Hepatocyte (in vitro differentiated cells): ENCODE measurements at regions not wholly inside any gene's neighbourhood (a gene's known extent, or its start where the extent isn't known, plus 50 kb on each side); places are given as distances from the start of the nearest gene placed in this dataset.

Experiments
- DNase-seq: peaks from one replicate; pipeline ENCODE4 v3.0.0-alpha.2; 2016; ENCODE audit warnings: low spot score
- H2AFZ ChIP-seq: fragments of 200-600 bp; sonication (generic); 2 replicates; pipeline ENCODE4 v1.6.0; 2016; ENCODE audit warnings: antibody characterized with exemption, mild to moderate bottlenecking
- H3K27ac ChIP-seq: fragments of 200-600 bp; sonication (generic); 2 replicates; pipeline ENCODE4 v1.5.1; 2016; ENCODE audit warnings: mild to moderate bottlenecking
- H3K27me3 ChIP-seq: fragments of 200-600 bp; sonication (generic); 2 replicates; pipeline ENCODE4 v1.6.1; 2016
- H3K36me3 ChIP-seq: fragments of 200-600 bp; sonication (generic); replicated peaks from 2 replicates; pipeline ENCODE4 v1.5.1; 2016; ENCODE audit warnings: low read depth; ENCODE audit not compliant: insufficient read depth
- H3K4me1 ChIP-seq: fragments of 200-600 bp; sonication (generic); 2 replicates; pipeline ENCODE4 v1.5.1; 2016; ENCODE audit warnings: mild to moderate bottlenecking, moderate library complexity; ENCODE audit not compliant: insufficient read depth
- H3K4me2 ChIP-seq: fragments of 200-600 bp; sonication (generic); 2 replicates; pipeline ENCODE4 v1.6.0; 2016
- H3K4me3 ChIP-seq: fragments of 200-600 bp; sonication (generic); 2 replicates; pipeline ENCODE4 v1.5.1; 2016; ENCODE audit warnings: mild to moderate bottlenecking
- H3K79me2 ChIP-seq: fragments of 200-600 bp; sonication (generic); 2 replicates; pipeline ENCODE4 v1.6.0; 2017; ENCODE audit warnings: mild to moderate bottlenecking
- H3K9me2 ChIP-seq: fragments of 200-600 bp; sonication (generic); replicated peaks from 2 replicates; pipeline ENCODE4 v1.6.0; 2017; ENCODE audit warnings: mild to moderate bottlenecking; ENCODE audit not compliant: insufficient read depth
- H3K9me3 ChIP-seq: fragments of 200-600 bp; sonication (generic); 2 replicates; pipeline ENCODE4 v1.5.1; 2016; ENCODE audit warnings: low read depth, mild to moderate bottlenecking
- H4K20me1 ChIP-seq: fragments of 200-600 bp; sonication (generic); 2 replicates; pipeline ENCODE4 v1.6.0; 2016; ENCODE audit warnings: mild to moderate bottlenecking; ENCODE audit not compliant: insufficient read depth, poor library complexity, severe bottlenecking
- EZH2 ChIP-seq: fragments of 200-600 bp; sonication (generic); IDR thresholded peaks from 2 replicates; pipeline ENCODE4 v1.6.1; 2016; ENCODE audit warnings: antibody characterized with exemption, mild to moderate bottlenecking, borderline replicate concordance
- EZH2phosphoT487 ChIP-seq: fragments of 200-600 bp; sonication (generic); IDR thresholded peaks from one replicate; pipeline ENCODE4 v1.6.1; 2018; ENCODE audit warnings: antibody characterized with exemption, mild to moderate bottlenecking, low read depth, moderate library complexity; ENCODE audit not compliant: unreplicated experiment, severe bottlenecking
- WGBS: methylation state at CpG from one replicate; pipeline ENCODE4 v1.1.6; 2016; ENCODE audit warnings: low lambda C conversion rate; ENCODE audit errors: missing lambda C conversion rate; 5-methylcytosine and 5-hydroxymethylcytosine counted together
- TF ChIP-seq, protein P1 (sequence below): fragments of 200-600 bp; sonication (generic); IDR thresholded peaks from 2 replicates; pipeline ENCODE4 v1.5.1; 2016; ENCODE audit warnings: antibody characterized with exemption, mild to moderate bottlenecking; ENCODE audit not compliant: poor library complexity

DNA sequence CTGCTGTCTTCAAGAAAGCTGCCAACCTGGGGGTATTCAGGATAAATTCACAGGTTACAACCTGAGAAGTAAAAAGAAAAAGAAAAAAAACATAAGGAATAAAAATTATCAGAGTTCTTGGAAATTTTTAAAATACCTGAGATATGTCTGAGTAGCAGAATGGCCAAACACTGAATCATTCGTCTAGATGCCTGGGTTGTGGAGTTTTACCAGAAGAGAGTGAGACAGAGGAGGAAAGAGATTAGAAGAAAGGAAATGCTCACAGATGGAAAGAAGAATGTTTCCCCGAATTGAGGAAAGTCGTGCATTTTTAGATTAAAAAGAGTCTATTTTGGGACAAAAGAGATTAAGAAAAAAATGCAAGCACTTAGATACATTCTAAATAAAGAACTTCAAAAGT, 1026.7 kb downstream of the TBC1D22A start:
- DNase-seq: no peak
- Histone ChIP-seq H2AFZ (no peak overlapping the region), H4K20me1 (no peaks in the 10 kb centered on the region), H3K79me2 (no peaks in the 10 kb centered on the region), H3K4me2 (no peak overlapping the region), H3K4me3 (no peak overlapping the region), H3K9me3 (no peaks in the 10 kb centered on the region), H3K9me2 (no peaks in the 10 kb centered on the region), H3K27me3 (no peaks in the 10 kb centered on the region), H3K27ac (no peak overlapping the region), H3K4me1 (no peaks in the 10 kb centered on the region), H3K36me3 (no peaks in the 10 kb centered on the region)
- TF ChIP-seq EZH2phosphoT487 (no peak), EZH2 (no peak)
- TF ChIP-seq, protein P1, sequence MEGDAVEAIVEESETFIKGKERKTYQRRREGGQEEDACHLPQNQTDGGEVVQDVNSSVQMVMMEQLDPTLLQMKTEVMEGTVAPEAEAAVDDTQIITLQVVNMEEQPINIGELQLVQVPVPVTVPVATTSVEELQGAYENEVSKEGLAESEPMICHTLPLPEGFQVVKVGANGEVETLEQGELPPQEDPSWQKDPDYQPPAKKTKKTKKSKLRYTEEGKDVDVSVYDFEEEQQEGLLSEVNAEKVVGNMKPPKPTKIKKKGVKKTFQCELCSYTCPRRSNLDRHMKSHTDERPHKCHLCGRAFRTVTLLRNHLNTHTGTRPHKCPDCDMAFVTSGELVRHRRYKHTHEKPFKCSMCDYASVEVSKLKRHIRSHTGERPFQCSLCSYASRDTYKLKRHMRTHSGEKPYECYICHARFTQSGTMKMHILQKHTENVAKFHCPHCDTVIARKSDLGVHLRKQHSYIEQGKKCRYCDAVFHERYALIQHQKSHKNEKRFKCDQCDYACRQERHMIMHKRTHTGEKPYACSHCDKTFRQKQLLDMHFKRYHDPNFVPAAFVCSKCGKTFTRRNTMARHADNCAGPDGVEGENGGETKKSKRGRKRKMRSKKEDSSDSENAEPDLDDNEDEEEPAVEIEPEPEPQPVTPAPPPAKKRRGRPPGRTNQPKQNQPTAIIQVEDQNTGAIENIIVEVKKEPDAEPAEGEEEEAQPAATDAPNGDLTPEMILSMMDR: no peak
- WGBS: 52% methylated on average over 3 of the region's 3 CpGs

DNA sequence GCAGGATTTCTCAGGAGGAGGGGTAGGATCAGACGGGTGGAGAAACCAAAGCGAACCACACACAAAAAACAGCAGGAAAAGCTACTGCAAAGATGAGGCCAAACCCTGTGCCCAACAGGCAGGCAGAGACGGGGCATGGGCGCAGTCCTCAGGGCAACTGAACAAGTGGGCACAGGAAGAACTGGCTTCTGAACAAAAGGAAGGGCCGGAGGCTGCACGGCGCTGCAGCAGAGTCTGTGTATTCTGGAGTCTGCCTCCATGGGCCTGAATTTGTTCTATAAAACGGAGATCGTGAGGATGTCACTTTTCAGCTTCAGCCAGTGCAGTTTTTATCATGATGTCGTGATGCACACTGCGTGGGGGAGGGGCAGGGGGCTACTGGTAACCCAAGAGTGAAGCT, 1026.0 kb downstream of the TBC1D22A start:
- TF ChIP-seq, protein P1: no peak
- TF ChIP-seq EZH2 (no peak), EZH2phosphoT487 (no peak)
- H3K4me3 ChIP-seq: no peak overlapping the region
- no peak for DNase-seq
- no peaks in the 10 kb centered on the region for H3K9me3 ChIP-seq
- no peak overlapping the region for H3K4me2 ChIP-seq
- WGBS: 84% methylated on average over 11 of the region's 11 CpGs
- no peaks in the 10 kb centered on the region for H3K9me2 ChIP-seq
- no peak overlapping the region for H2AFZ ChIP-seq
- no peaks in the 10 kb centered on the region for H3K27me3 ChIP-seq
- H3K36me3 ChIP-seq: no peaks in the 10 kb centered on the region
- no peaks in the 10 kb centered on the region for H3K4me1 ChIP-seq
- H3K79me2 ChIP-seq: no peaks in the 10 kb centered on the region
- no peaks in the 10 kb centered on the region for H4K20me1 ChIP-seq
- no peak overlapping the region for H3K27ac ChIP-seq

DNA sequence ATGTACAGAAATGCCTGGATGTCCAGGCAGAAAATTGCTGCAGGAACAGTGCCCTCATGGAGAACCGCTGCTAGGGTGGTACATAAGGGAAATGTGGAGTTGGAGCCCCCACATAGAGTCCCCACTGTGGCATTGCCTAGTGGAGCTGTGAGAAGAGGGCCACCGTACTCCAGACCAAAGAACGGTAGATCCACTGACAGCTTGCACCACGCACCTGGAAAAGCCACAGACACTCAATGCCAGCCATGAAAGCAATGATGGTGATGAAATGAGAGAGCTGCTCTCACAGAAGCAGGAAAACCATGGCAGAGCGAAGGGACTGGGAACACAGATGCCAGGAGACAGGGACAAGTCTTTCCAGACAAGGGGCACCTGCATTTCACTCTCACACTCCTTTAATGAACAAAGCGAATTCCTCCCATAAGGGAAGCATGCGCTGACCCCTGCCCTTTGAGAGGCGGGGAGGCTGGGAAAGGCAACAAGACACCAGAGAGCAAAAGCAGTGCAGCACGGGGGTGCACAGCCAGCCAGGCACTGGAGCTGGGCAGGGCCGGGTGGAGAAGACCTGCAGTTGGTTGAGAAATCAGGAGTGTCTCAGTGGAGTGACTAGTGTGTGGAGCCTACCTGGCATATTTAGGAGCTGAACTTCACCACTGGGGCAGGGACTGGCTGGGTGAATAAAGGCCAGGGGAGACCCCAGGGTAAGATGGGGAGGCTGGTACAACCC, 1025.2 kb downstream of the TBC1D22A start:
- TF ChIP-seq, protein P1: no peak
- no peak for TF ChIP-seq EZH2phosphoT487
- H3K36me3 ChIP-seq: no peaks in the 10 kb centered on the region
- no peaks in the 10 kb centered on the region for H3K79me2 ChIP-seq
- WGBS: 90% methylated on average over 10 of the region's 10 CpGs
- no peaks in the 10 kb centered on the region for H3K4me1 ChIP-seq
- no peak overlapping the region for H2AFZ ChIP-seq
- no peaks in the 10 kb centered on the region for H3K9me2 ChIP-seq
- no peaks in the 10 kb centered on the region for H4K20me1 ChIP-seq
- no peaks in the 10 kb centered on the region for H3K9me3 ChIP-seq
- H3K4me2 ChIP-seq: no peak overlapping the region
- H3K27ac ChIP-seq: no peak overlapping the region
- no peaks in the 10 kb centered on the region for H3K27me3 ChIP-seq
- H3K4me3 ChIP-seq: no peak overlapping the region
- no peak for DNase-seq
